SK-N-SH treated with all-trans-retinoic acid at 6 μM for 48 hours (cell line): ENCODE measurements at regions not wholly inside any gene's neighbourhood (a gene's known extent, or its start where the extent isn't known, plus 50 kb on each side); places are given as distances from the start of the nearest gene placed in this dataset.

Source experiments
- ATAC-seq: fragments of 200-7000 bp; cut with Tn5 transposase; 3 replicates; pipeline ENCODE4 v1.9.1; 2020; ENCODE audit warnings: mild to moderate bottlenecking, moderate library complexity
- ARNTL ChIP-seq: fragments of 450-650 bp; formaldehyde crosslinking; IDR thresholded peaks from 2 replicates; pipeline ENCODE4 v1.5.0; 2020; ENCODE audit warnings: low read depth, mild to moderate bottlenecking, moderate library complexity, borderline replicate concordance
- BACH2 ChIP-seq: fragments of 250-450 bp; sonication (Bioruptor Pico); IDR thresholded peaks from 2 replicates; pipeline ENCODE4 v1.9.0; 2021; ENCODE audit warnings: mild to moderate bottlenecking, borderline replicate concordance
- CREB5 ChIP-seq: fragments of 250-450 bp; sonication (Bioruptor Pico); IDR thresholded peaks from 2 replicates; pipeline ENCODE4 v1.5.1; 2020; ENCODE audit warnings: low read depth, mild to moderate bottlenecking, moderate library complexity
- CSDC2 ChIP-seq: fragments of 250-450 bp; sonication (Bioruptor Pico); IDR thresholded peaks from 2 replicates; pipeline ENCODE4 v1.5.0; 2020; ENCODE audit warnings: mild to moderate bottlenecking, moderate library complexity
- CSRNP3 ChIP-seq: fragments of 250-450 bp; sonication (Bioruptor Pico); IDR thresholded peaks from 2 replicates; pipeline ENCODE4 v1.5.1; 2021; ENCODE audit warnings: mild to moderate bottlenecking, moderate library complexity
- ESRRG ChIP-seq: fragments of 250-450 bp; sonication (Bioruptor Pico); IDR thresholded peaks from 2 replicates; pipeline ENCODE4 v1.6.1; 2021; ENCODE audit warnings: mild to moderate bottlenecking
- GLIS3 ChIP-seq: fragments of 250-450 bp; sonication (Bioruptor Pico); IDR thresholded peaks from 2 replicates; pipeline ENCODE4 v1.5.0; 2020; ENCODE audit warnings: mild to moderate bottlenecking, moderate library complexity
- ISL1 ChIP-seq: fragments of 250-450 bp; sonication (Bioruptor Pico); IDR thresholded peaks from 2 replicates; pipeline ENCODE4 v2.1.2; 2022; ENCODE audit warnings: mild to moderate bottlenecking, moderate library complexity
- OSR1 ChIP-seq: fragments of 250-450 bp; sonication (Bioruptor Pico); IDR thresholded peaks from 2 replicates; pipeline ENCODE4 v1.8.0; 2022; ENCODE audit warnings: moderate library complexity, mild to moderate bottlenecking, inconsistent platforms
- PATZ1 ChIP-seq: fragments of 250-450 bp; sonication (Bioruptor Pico); IDR thresholded peaks from 2 replicates; pipeline ENCODE4 v1.8.0; 2020; ENCODE audit warnings: mild to moderate bottlenecking, moderate library complexity, borderline replicate concordance
- POU6F1 ChIP-seq: fragments of 250-450 bp; sonication (Bioruptor Pico); IDR thresholded peaks from 2 replicates; pipeline ENCODE4 v1.8.0; 2021; ENCODE audit warnings: low read depth, mild to moderate bottlenecking, moderate library complexity, borderline replicate concordance
- PPARA ChIP-seq: fragments of 250-450 bp; sonication (Bioruptor Pico); IDR thresholded peaks from 2 replicates; pipeline ENCODE4 v1.5.0; 2020; ENCODE audit warnings: mild to moderate bottlenecking, borderline replicate concordance
- RARB ChIP-seq: fragments of 250-450 bp; sonication (Bioruptor Pico); IDR thresholded peaks from 2 replicates; pipeline ENCODE4 v1.8.0; 2021; ENCODE audit warnings: mild to moderate bottlenecking, moderate library complexity
- SNAI2 ChIP-seq: fragments of 250-450 bp; sonication (Bioruptor Pico); IDR thresholded peaks from 2 replicates; pipeline ENCODE4 v1.5.0; 2020; ENCODE audit warnings: mild to moderate bottlenecking, moderate library complexity
- TCF4 ChIP-seq: fragments of 250-450 bp; sonication (Bioruptor Pico); IDR thresholded peaks from 2 replicates; pipeline ENCODE4 v1.8.0; 2021; ENCODE audit warnings: mild to moderate bottlenecking, moderate library complexity, borderline replicate concordance
- TOX ChIP-seq: fragments of 250-450 bp; sonication (Bioruptor Pico); IDR thresholded peaks from 2 replicates; pipeline ENCODE4 v1.8.0; 2021; ENCODE audit warnings: mild to moderate bottlenecking, moderate library complexity, borderline replicate concordance
- TSHZ2 ChIP-seq: fragments of 250-450 bp; sonication (Bioruptor Pico); IDR thresholded peaks from 2 replicates; pipeline ENCODE4 v1.5.0; 2020; ENCODE audit warnings: mild to moderate bottlenecking, moderate library complexity
- ZC3H10 ChIP-seq: fragments of 250-450 bp; sonication (Bioruptor Pico); IDR thresholded peaks from 2 replicates; pipeline ENCODE4 v1.5.1; 2021; ENCODE audit warnings: mild to moderate bottlenecking, moderate library complexity
- ZFP3 ChIP-seq: fragments of 250-450 bp; sonication (Bioruptor Pico); IDR thresholded peaks from 2 replicates; pipeline ENCODE4 v1.5.0; 2020; ENCODE audit warnings: mild to moderate bottlenecking, moderate library complexity
- ZNF565 ChIP-seq: fragments of 450-650 bp; formaldehyde crosslinking; conservative IDR thresholded peaks from 2 replicates; pipeline ENCODE4 v1.5.0; 2020; ENCODE audit warnings: low read depth, mild to moderate bottlenecking, moderate library complexity
- ZNF70 ChIP-seq: fragments of 450-650 bp; formaldehyde crosslinking; IDR thresholded peaks from 2 replicates; pipeline ENCODE4 v1.5.0; 2020; ENCODE audit warnings: mild to moderate bottlenecking, moderate library complexity
- ZNF8 ChIP-seq: fragments of 450-650 bp; formaldehyde crosslinking; IDR thresholded peaks from 2 replicates; pipeline ENCODE4 v1.5.0; 2020; ENCODE audit warnings: mild to moderate bottlenecking, moderate library complexity

- ATAC-seq = no peak
- TF ChIP-seq BACH2 (CRISPR knock-in tag) (no peak), TOX (CRISPR knock-in tag) (no peak), CSRNP3 (CRISPR knock-in tag) (no peak), ISL1 (no peak)
- TF ChIP-seq, all 23 proteins: peak for 0
These were observed 108.2 kb upstream of the RAB12 start for GRCh38 chr18:8501044-8501443.

- TF ChIP-seq TSHZ2 (CRISPR knock-in tag) (no peak), ARNTL (CRISPR knock-in tag) (no peak), ZNF8 (CRISPR knock-in tag) (no peak), TCF4 (no peak), ZC3H10 (CRISPR knock-in tag) (no peak), ZFP3 (CRISPR knock-in tag) (no peak)
- no peak for ATAC-seq
These were observed 106.0 kb upstream of the RAB12 start for GRCh38 chr18:8503248-8503647.

GRCh38 chr18:8504424-8504823, 104.8 kb upstream of the RAB12 start:
- no peak for TF ChIP-seq TCF4
- TF ChIP-seq ZNF8 (CRISPR knock-in tag) = no peak
- no peak for TF ChIP-seq TSHZ2 (CRISPR knock-in tag)
- TF ChIP-seq ZNF565 = no peak
- TF ChIP-seq CSDC2 (CRISPR knock-in tag) = no peak
- TF ChIP-seq PATZ1 (CRISPR knock-in tag) = no peak
- no peak for TF ChIP-seq ZFP3 (CRISPR knock-in tag)
- TF ChIP-seq ISL1 = no peak
- no peak for TF ChIP-seq OSR1 (CRISPR knock-in tag)
- no peak for TF ChIP-seq ESRRG (CRISPR knock-in tag)
- no peak for TF ChIP-seq ARNTL (CRISPR knock-in tag)
- TF ChIP-seq PPARA (CRISPR knock-in tag) = no peak
- TF ChIP-seq GLIS3 (CRISPR knock-in tag) = no peak
- no peak for TF ChIP-seq RARB (CRISPR knock-in tag)
- TF ChIP-seq POU6F1 (CRISPR knock-in tag) = no peak
- TF ChIP-seq CREB5 (CRISPR knock-in tag) = no peak
- no peak for TF ChIP-seq SNAI2 (CRISPR knock-in tag)
- TF ChIP-seq CSRNP3 (CRISPR knock-in tag) = no peak
- no peak for TF ChIP-seq ZNF70 (CRISPR knock-in tag)
- no peak for TF ChIP-seq TOX (CRISPR knock-in tag)
- ATAC-seq = no peak
